ENCODE measurements at regions not wholly inside any gene's neighbourhood (a gene's known extent, or its start where the extent isn't known, plus 50 kb on each side); places are given as distances from the start of the nearest gene placed in this dataset.

- no peak for TF ChIP-seq CTCF (IDR thresholded peaks at IDR 0.05; ENCODE audit: extremely low read depth, low read depth, low read length)
- no peak overlapping the region for H3K4me2 ChIP-seq (ENCODE audit: insufficient read depth, low read length)
- H3K36me3 ChIP-seq (ENCODE audit: insufficient read depth, low read length), result no peaks in the 10 kb centered on the region
- no peak overlapping the region for H3K4me3 ChIP-seq (ENCODE audit: insufficient read depth, low read length)
- H4K20me1 ChIP-seq (ENCODE audit: insufficient read depth, low read length), result no peaks in the 10 kb centered on the region
- no peak overlapping the region for H3K27ac ChIP-seq (ENCODE audit: low read depth, low read length)
- H2AFZ ChIP-seq (ENCODE audit: low read length), result no peak overlapping the region
- H3K9me3 ChIP-seq (ENCODE audit: low read depth, low read length), result no peaks in the 10 kb centered on the region
- no peaks in the 10 kb centered on the region for H3K4me1 ChIP-seq (ENCODE audit: insufficient read depth, low read length)
- DNase-seq (ENCODE audit: insufficient read length, low spot score, missing footprints), result no peak
- no peaks in the 10 kb centered on the region for H3K79me2 ChIP-seq (ENCODE audit: insufficient read depth, low read length)
- peaks cover 4% of the 10 kb centered on the region for H3K27me3 ChIP-seq (ENCODE audit: insufficient read depth, low read length)
Observed at GRCh38 chr16:50445621-50446555, 77.1 kb upstream of the BRD7 start.

- Histone ChIP-seq H3K4me1 (ENCODE audit: insufficient read depth, low read length) (no peaks in the 10 kb centered on the region), H3K9me3 (ENCODE audit: low read depth, low read length) (no peaks in the 10 kb centered on the region), H3K27ac (ENCODE audit: low read depth, low read length) (no peak overlapping the region), H3K4me2 (ENCODE audit: insufficient read depth, low read length) (no peak overlapping the region), H3K36me3 (ENCODE audit: insufficient read depth, low read length) (no peaks in the 10 kb centered on the region), H4K20me1 (ENCODE audit: insufficient read depth, low read length) (no peaks in the 10 kb centered on the region), H3K4me3 (ENCODE audit: insufficient read depth, low read length) (no peak overlapping the region), H3K79me2 (ENCODE audit: insufficient read depth, low read length) (no peaks in the 10 kb centered on the region), H2AFZ (ENCODE audit: low read length) (no peak overlapping the region), H3K27me3 (ENCODE audit: insufficient read depth, low read length) (peaks cover 4% of the 10 kb centered on the region)
- no peak for TF ChIP-seq CTCF (IDR thresholded peaks at IDR 0.05; ENCODE audit: extremely low read depth, low read depth, low read length)
- peak; percentile 65 for DNase-seq (ENCODE audit: insufficient read length, low spot score, missing footprints)
Observed at GRCh38 chr16:50444526-50444925, 75.7 kb upstream of the BRD7 start.

GRCh38 chr16:50442221-50442620, 73.4 kb upstream of the BRD7 start:
- no peak overlapping the region for H3K27ac ChIP-seq (ENCODE audit: low read depth, low read length)
- no peaks in the 10 kb centered on the region for H3K9me3 ChIP-seq (ENCODE audit: low read depth, low read length)

More at GRCh38 chr16:50442221-50442620, 73.4 kb upstream of the BRD7 start:
- Histone ChIP-seq H3K79me2 (ENCODE audit: insufficient read depth, low read length) (no peaks in the 10 kb centered on the region), H4K20me1 (ENCODE audit: insufficient read depth, low read length) (no peaks in the 10 kb centered on the region), H3K36me3 (ENCODE audit: insufficient read depth, low read length) (no peaks in the 10 kb centered on the region), H3K4me3 (ENCODE audit: insufficient read depth, low read length) (no peak overlapping the region), H3K27me3 (ENCODE audit: insufficient read depth, low read length) (peaks cover 4% of the 10 kb centered on the region), H3K4me1 (ENCODE audit: insufficient read depth, low read length) (no peaks in the 10 kb centered on the region), H2AFZ (ENCODE audit: low read length) (no peak overlapping the region), H3K4me2 (ENCODE audit: insufficient read depth, low read length) (no peak overlapping the region)
- DNase-seq (ENCODE audit: insufficient read length, low spot score, missing footprints), result no peak
- TF ChIP-seq CTCF (IDR thresholded peaks at IDR 0.05; ENCODE audit: extremely low read depth, low read depth, low read length), result no peak

All from osteoblast (primary cell).